NCI-H82 treated with DMSO at 0.1 percent for 48 hours (cell line): ENCODE measurements at regions not wholly inside any gene's neighbourhood (a gene's known extent, or its start where the extent isn't known, plus 50 kb on each side); places are given as distances from the start of the nearest gene placed in this dataset.
"Not testable (repeated sequence)": the region's sequence is repeated elsewhere in the genome, so short reads cannot be mapped to it uniquely, and the experiment has no call there.

ENCODE experiments used
- DNase-seq: peaks from one replicate; lab custom pipeline; 2025; ENCODE audit not compliant: unreplicated experiment; lab: John Stamatoyannopoulos, UW

GRCh38 chr10:64379898-64380297 is 858.7 kb downstream of the REEP3 start:
- no peak for DNase-seq

DNA sequence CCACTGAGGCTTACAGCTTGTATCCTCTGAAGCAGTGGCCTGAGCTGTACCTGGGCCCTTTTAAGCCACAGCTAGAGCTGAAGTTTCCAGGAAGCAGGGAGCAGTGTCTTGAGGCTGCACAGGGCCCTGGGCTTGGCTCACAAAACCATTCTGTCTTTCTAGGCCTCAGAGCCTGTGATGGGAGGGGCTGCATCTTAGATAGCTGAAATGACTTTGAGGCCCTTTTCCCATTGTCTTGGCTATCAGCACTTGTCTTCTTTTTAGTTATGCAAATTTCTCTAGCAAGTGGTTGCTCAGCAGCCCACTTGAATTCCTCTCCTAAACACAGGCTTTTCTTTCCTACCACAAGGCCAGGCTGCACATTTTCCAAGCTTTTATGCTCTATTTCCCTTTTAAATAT is 864.2 kb downstream of the REEP3 start:
- DNase-seq, result no peak

DNA sequence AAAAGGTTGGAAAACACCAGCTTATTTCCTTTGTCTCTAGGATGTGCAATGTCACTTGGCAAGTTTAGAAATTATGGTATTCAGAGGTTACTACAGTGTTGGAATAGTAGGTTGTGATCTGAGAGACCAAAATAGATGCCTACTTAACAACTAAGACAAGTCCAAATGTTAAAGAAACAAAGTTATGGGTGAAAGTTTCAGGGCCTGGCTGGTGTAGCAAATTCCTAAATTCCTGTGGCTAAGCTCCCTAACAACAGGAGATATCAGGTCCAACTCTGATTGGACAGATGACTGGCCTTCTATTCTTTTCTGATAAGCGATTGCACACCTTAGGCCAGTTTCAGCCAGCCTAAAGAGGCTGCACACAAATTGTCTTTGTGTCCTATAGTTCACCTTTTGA is 873.5 kb downstream of the REEP3 start:
- no peak for DNase-seq

DNA sequence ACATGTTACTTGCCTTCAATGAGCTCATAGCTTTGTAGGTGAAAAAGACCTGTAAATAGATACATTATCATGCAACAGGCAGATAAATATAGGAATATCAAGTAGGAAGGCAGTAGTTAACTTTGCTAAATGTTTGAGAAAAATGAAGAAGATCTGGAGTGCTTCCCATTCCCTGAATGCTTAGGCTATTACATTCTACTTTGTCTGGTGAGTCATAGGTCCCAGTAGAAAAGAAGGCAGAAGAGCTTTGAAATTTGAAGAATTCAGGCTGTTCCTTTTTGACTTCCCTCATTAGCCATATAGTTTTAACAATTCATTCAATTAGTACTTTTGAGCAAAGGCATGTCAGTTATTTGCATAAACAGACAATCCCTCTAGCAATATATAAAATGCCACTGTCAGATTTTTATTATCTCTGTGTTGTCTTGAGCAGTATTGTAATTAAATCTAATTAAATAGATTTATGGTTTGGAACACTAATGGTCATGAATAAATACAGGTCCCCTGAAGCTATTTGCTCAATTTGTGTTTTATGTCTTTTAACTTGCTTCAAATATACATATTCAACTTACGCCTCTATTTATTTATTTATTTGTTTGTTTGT is 875.0 kb downstream of the REEP3 start:
- no peak for DNase-seq

DNA sequence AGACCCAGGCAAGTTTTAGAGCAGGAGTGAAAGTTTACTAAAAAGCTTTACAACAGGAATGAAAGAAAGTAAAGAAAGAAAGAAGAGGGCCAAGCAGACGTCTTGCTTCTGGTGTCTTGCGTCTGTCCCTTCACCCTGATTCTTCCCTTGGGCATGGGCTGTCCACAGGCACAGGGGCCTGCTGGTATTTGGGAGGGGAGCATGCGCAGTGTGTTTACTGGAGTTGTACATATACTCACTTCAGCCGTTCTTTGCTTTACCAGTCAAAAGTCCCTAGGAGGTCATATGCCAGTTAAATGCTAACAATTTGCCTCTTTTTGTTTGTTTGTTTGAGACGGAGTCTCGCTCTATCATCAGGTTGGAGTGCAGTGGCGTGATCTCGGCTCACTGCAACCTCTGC is 875.9 kb downstream of the REEP3 start:
- DNase-seq, result no peak

DNA sequence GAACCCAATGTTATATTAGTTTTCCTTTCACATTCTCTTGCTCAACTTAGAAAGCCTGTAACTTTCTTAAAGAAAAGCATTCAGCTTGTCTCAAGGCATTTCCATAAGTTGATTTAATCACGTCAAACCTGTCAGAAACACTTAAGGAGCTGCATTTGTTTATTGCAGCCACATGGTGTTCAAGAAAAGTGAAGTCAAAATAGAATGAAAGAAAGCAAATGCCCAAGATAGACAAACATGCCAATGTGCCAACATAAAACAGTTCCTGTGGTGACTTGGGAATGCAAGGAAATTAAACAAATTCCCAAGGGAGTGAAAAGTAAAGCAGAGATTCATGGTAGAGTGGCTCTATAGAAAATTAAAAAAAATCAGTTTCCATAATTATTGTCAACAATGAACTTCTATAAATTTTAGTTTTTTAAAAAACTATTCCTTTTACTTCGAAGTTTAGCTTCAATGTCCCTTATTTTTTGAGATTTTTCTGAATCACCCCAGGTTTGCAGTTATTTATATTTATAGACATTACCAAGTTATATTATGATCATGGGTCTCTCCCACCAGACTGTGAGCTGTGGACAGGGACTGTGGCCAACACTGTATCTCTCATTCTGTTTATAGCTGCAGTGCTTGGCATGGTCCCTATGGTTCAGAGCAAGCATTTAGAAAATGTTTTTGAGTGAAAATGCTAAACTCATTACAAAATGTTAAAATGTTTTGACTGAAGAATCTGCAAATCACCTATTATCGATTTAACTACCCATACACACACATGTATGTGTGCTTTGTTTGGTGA is 887.4 kb downstream of the REEP3 start:
- DNase-seq, result no peak

DNA sequence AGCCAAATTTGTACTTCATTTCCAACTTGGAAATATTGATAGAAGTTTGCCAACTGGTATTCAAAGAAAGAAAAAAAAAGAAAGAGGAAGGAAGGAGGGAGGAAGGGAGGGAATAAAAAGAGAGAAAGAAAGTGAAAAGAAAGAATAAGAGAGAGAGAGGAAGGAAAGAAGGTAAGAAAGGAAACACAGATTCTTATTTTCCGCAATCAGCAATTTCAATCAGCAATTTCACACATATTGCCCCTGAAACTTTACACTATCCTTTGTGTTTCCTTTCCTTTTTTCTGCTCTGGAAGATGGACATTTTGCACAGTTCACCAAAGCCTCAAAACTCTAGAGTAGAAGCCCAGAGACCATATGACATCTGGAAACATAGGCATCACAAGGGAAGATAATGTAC is 888.1 kb downstream of the REEP3 start:
- DNase-seq, result no peak

DNA sequence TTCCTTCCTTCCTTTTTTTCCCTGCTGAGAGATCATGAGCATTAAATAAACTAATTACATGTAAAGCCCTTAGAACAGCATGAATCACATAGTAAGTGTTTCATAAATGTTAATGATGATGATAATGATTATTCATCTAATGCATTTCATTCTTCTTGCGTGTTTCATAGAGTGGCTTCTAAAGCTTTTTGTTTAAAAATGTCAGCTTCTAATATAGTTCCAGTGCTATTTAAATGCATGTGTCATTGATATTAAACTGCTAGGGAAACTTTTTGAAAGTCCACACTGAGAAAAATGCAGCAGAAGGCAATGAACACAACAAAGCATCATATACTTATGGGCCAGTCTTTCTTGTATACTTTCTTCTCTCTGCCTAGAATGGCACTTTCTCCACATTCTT is 894.8 kb downstream of the REEP3 start:
- DNase-seq, result no peak

DNA sequence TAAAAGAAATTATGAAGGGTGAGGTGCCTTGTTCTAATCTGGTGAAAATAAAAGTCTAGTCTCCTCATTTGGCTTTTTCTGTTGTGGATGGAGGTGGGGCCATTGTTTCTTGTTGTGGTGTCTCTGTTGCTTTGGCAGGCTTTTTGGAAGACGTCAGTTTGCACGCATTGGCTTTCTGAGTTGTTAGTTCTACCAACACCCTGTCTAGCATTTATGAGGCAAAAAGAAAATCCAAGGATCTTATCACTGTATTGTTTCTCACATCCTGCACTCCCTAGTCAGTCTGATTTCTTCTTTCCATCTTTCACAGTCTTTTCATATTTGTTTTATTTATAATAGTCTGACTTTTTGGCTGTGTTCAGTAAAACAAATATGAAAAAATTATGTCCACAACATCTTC is 898.3 kb downstream of the REEP3 start:
- no peak for DNase-seq

DNA sequence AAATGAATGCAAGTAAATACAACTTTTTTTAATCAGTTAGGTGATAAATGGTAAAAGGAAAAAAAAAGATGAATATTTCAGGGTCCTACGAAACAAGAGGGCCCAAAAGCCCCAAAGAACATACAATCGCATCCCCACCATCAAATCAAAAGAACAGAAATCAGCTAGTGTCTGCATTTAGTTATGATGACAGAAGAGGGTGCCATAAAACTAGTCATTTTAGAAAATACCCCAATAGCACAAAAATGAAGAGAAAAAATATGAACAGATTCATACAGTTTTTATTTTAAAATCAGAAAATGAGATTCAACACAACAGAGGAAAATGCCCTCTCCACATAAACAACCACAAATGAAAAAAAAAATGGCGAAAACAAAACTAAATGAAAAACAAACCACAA is 905.5 kb downstream of the REEP3 start:
- DNase-seq, result no peak

DNA sequence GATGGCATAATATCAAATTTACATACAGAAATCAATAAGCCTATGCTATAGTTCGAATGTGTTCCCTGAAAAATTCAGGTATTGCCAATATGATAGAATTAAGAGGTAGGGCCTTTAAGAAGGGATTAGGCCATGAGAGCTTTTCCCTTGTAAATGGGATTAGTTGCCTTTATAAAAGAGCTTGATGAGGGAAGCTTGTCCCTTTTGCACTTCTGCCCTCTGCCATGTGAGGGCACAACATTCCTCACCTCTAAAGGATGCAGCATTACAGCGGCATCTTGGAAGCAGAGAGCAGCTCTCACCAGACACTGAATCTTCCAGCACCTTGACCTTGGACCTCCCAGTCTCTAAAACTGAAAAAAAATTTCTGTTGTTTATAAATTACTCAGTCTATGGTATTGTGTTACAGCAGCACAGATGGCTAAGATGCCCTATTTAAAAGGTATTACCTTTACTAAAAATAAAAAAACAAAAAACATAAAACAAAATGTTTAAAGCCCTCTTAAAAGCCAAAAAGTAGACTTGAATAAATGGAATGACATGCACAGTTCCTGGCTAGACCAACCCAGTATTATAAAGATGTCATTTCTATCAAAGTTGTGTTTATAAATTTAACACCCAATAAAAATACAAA is 909.6 kb downstream of the REEP3 start:
- DNase-seq, result peak; percentile 83

- not testable (repeated sequence) for DNase-seq
Measured at GRCh38 chr10:64441872-64442271, 920.7 kb downstream of the REEP3 start.

DNA sequence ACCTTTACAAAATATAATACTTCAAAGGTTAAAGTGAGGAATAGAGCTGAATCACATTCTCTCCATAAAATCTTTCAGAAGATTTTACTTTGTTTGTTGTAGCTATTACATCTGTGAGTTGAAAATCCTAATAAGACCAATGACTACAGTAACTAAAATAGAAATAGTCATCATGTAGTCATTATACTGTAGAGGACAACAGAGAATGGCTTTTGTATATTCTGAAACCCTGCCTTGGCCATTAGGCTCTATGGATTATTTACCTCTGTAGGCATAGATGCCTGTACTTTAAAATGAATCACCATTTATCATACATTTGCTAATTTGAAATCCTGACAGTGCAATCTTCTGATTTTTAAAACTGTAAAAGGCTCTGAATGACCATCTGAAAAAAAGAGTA is 923.0 kb downstream of the REEP3 start:
- no peak for DNase-seq

- no peak for DNase-seq
Measured at GRCh38 chr10:64444564-64444963, 923.4 kb downstream of the REEP3 start.

DNA sequence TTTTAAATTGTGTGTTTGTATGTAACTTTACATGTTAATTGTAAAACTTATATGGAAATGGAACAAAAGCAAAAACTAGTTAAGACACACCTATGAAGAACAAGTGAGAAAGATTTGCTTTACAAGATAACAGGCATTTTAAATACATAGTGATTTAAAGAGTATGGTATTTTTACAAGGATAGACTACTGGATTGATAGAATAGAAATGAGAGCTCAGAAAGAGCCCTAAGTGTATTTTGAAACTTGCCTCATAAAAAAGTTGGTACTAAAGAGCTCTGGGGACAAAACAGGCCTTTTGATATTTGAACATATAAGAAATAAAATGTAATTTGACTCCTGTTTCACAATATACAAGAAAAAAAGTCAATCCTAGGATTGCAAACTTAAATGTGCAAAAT is 928.4 kb downstream of the REEP3 start:
- DNase-seq, result no peak

GRCh38 chr10:64450312-64450711 is 929.1 kb downstream of the REEP3 start:
- DNase-seq, result no peak

DNA sequence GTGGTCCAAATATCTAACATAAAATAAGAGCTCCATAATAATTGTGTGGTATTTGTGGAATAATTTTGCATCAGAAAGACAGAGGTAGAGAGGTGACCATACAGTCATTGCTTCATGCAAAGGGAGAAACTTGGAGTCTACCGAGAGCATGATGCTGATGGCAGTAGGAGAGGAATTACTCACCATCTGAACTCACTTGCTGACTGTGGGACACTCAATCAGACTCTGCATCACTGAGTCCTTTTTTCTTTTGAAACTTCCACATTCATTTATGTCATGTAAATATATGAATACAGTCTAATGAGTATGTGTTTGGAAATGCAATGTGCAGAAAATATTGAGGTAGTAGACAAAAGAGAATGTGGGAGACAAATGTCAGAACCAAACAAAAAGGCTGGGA is 933.8 kb downstream of the REEP3 start:
- DNase-seq, result no peak

DNA sequence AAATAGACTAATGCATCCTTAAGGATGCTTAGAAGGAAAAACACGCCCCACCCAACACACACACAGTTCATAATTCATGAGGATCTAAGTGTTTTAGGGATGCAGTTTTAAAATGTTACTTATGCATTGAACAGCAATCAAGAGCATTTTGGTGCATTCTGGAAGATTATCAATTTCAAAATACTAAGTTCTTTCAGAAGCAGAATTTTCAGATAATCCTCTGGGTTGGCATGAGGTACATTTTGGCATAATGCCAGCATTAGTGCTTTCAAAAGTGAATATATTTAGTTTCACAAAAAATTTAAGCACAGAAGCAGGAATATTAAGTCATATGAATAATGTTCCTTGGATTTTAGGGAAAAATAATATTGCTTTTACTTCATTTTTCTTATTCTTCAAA is 937.1 kb downstream of the REEP3 start:
- no peak for DNase-seq

- no peak for DNase-seq
Measured at GRCh38 chr10:64463406-64463805, 942.2 kb downstream of the REEP3 start.

DNA sequence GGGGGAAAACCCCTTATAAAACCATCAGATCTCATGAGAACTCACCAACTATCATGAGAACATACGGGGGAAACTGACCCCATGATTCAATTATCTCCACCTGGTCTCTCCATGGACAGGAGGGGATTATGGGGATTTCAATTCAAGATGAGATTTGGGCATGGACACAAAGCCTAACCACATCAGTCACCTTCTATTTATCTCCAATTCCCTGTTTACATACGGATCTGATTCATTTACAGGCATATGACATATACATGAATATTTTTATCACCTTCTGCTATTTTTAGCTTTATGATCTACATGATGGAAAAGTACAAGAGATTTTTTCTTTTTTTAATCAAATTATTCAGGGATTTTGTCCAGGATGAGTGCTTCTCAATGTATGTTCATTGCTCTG is 944.5 kb downstream of the REEP3 start:
- no peak for DNase-seq

DNA sequence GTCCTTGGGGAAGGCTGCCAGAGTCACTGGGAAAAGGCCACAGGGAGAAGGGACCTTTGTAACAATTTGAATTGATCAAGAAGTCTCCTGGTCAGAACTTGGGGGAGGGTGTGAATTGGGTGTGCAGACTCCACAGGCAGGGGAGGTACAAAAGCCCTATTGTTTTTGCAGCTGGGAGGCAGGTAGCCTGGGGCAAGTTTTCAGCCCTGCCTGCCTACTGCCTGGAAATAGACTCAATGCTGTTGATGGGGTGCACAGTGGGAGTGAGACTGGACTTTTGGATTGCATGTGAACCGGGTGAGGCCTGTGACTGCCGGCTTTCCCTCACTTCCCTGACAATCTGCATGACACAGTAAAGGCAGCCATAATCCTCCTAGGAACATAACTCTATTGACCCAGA is 947.0 kb downstream of the REEP3 start:
- DNase-seq, result no peak

GRCh38 chr10:64476506-64476905 is 955.3 kb downstream of the REEP3 start:
- no peak for DNase-seq
